Adrenal gland (tissue), 9 donors: ENCODE measurements at regions not wholly inside any gene's neighbourhood (a gene's known extent, or its start where the extent isn't known, plus 50 kb on each side); places are given as distances from the start of the nearest gene placed in this dataset.

Source experiments
- DNase-seq, 7 donors: peaks; one replicate each; pipeline ENCODE4 v3.0.0-alpha.2; 2019 to 2020
- H3K27ac ChIP-seq, 5 donors: fragments of 200-600 bp; sonication (generic) in 4 of 5; 1 replicate in 3 of 5; 2 replicates in 2 of 5; pipeline versions ENCODE4 v1.5.1 to v1.8.0; 2016 to 2020; ENCODE audit warnings: mild to moderate bottlenecking in 1 of 5
- H3K27me3 ChIP-seq: fragments of 200-600 bp; 2 replicates; pipeline ENCODE4 v1.8.0; 2021
- H3K36me3 ChIP-seq, 2 donors: fragments of 200-600 bp; replicated peaks in 1 of 2; 1 replicate in 1 of 2; 2 replicates in 1 of 2; pipeline versions ENCODE4 v1.5.1 to v1.8.0; 2018 to 2022
- H3K4me1 ChIP-seq, 2 donors: fragments of 200-600 bp; replicated peaks in 1 of 2; 1 replicate in 1 of 2; 2 replicates in 1 of 2; pipeline versions ENCODE4 v1.5.1 to v1.8.0; 2018 to 2021
- H3K4me3 ChIP-seq, 4 donors: fragments of 200-600 bp; sonication (generic) in 3 of 4; one replicate each; pipeline ENCODE4 v1.5.1; 2016 to 2018
- H3K9me3 ChIP-seq, 3 donors: fragments of 200-600 bp; sonication (generic) in 1 of 3; replicated peaks in 1 of 3; 1 replicate in 2 of 3; 2 replicates in 1 of 3; pipeline versions ENCODE4 v1.5.1 to v1.8.0; 2016 to 2021
- POLR2A ChIP-seq, 2 donors: fragments of 450-650 bp; IDR thresholded peaks; one replicate each; pipeline ENCODE4 v1.6.1; 2017; ENCODE audit warnings: antibody characterized with exemption in 2 of 2, mild to moderate bottlenecking in 2 of 2, moderate library complexity in 1 of 2
- WGBS, 4 donors: extraction: QIAGEN DNeasy Blood & Tissue Kit in 2 of 4; methylation state at CpG; one replicate each; pipeline versions ENCODE4 v1.1.5 to v1.1.7; 2013 to 2017; 5-methylcytosine and 5-hydroxymethylcytosine counted together
- intact Hi-C, 2 donors: fragments of 100-400 bp; cut with DNase I; formaldehyde crosslinking; loops; one replicate each; pipeline versions ENCODE4 v1.14.1 to v1.15.0; 2022 to 2023
- TF ChIP-seq, protein P1 (sequence below), 6 experiments: fragments of 450-650 bp in 4 of 6; fragments of 200-600 bp in 2 of 6; sonication (generic) in 1 of 6; IDR thresholded peaks; 1 replicate in 5 of 6; 2 replicates in 1 of 6; pipeline versions ENCODE4 v1.5.1 to v1.8.0; 2016 to 2021; ENCODE audit warnings: antibody characterized with exemption in 6 of 6, mild to moderate bottlenecking in 2 of 6, moderate library complexity in 1 of 6
- donor health status: healthy with polysubstance abuse.
- donor health status: Bipolar disorder and iron deficiency.
- donor health status: DM: yes; HTN: yes; CAD: no.
- donor health status: DM: no; HTN: no; CAD: no.
- donor health status: DM: no; HTN: no; CAD: no.

GRCh38 chr4:79611026-79611425 is 203.0 kb upstream of the GK2 start:
- intact Hi-C loops, result no loop called here
- 59 to 70% (median 66%) methylated on average over 5 of the region's 5 CpGs for WGBS, 4 donors
- TF ChIP-seq POLR2A (IDR thresholded peaks at IDR 0.05), result no peak
- TF ChIP-seq, protein P1, sequence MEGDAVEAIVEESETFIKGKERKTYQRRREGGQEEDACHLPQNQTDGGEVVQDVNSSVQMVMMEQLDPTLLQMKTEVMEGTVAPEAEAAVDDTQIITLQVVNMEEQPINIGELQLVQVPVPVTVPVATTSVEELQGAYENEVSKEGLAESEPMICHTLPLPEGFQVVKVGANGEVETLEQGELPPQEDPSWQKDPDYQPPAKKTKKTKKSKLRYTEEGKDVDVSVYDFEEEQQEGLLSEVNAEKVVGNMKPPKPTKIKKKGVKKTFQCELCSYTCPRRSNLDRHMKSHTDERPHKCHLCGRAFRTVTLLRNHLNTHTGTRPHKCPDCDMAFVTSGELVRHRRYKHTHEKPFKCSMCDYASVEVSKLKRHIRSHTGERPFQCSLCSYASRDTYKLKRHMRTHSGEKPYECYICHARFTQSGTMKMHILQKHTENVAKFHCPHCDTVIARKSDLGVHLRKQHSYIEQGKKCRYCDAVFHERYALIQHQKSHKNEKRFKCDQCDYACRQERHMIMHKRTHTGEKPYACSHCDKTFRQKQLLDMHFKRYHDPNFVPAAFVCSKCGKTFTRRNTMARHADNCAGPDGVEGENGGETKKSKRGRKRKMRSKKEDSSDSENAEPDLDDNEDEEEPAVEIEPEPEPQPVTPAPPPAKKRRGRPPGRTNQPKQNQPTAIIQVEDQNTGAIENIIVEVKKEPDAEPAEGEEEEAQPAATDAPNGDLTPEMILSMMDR (IDR thresholded peaks at IDR 0.05), result no peak
- Histone ChIP-seq H3K36me3 (no peaks in the 10 kb centered on the region), H3K27me3 (no peaks in the 10 kb centered on the region), H3K4me1 (no peaks in the 10 kb centered on the region), H3K27ac (no peak overlapping the region), H3K4me3 (no peak overlapping the region), H3K9me3 (no peaks in the 10 kb centered on the region)
- DNase-seq, result no peak

DNA sequence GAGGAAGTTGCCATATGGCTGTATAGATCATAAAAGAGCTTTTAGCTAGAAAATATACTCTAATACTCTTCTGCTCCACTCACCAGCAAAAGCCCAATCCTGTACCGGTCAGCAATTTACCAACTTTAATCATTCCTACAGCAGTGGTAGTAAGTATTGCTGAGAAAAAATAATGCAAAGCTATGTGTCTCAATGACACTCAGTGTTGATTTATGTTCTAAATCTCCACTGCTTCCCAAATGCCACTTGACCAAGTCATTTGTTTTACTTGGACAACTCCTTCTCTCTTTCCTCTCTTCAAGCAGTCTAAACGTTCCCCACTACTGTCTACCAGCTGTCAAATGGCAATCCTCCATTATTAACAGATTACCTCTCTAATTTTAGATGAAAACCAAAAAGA is 201.8 kb upstream of the GK2 start:
- Histone ChIP-seq H3K4me1 (no peaks in the 10 kb centered on the region), H3K27ac (no peak overlapping the region), H3K27me3 (no peaks in the 10 kb centered on the region), H3K4me3 (no peak overlapping the region), H3K36me3 (no peaks in the 10 kb centered on the region), H3K9me3 (no peaks in the 10 kb centered on the region)
- no peak for TF ChIP-seq POLR2A (IDR thresholded peaks at IDR 0.05)
- TF ChIP-seq, protein P1 (IDR thresholded peaks at IDR 0.05), result no peak
- intact Hi-C loops, result no loop called here
- DNase-seq, result no peak
- WGBS, 4 donors, result 36 to 40% (median 37%) methylated on average over 2 of the region's 2 CpGs

- no peak for TF ChIP-seq POLR2A (IDR thresholded peaks at IDR 0.05)
- TF ChIP-seq, protein P1 (IDR thresholded peaks at IDR 0.05), result no peak
- Histone ChIP-seq H3K9me3 (no peaks in the 10 kb centered on the region), H3K4me3 (no peak overlapping the region), H3K27ac (no peak overlapping the region), H3K4me1 (no peaks in the 10 kb centered on the region), H3K36me3 (no peaks in the 10 kb centered on the region), H3K27me3 (no peaks in the 10 kb centered on the region)
- 67 to 83% (median 69%) methylated on average over 1 of the region's 1 CpG for WGBS, 4 donors
- intact Hi-C loops, result no loop called here
- no peak for DNase-seq
Measured at GRCh38 chr4:79607979-79608378, 200.0 kb upstream of the GK2 start.

- TF ChIP-seq, protein P1 (IDR thresholded peaks at IDR 0.05), result no peak
- no peak for TF ChIP-seq POLR2A (IDR thresholded peaks at IDR 0.05)
- H3K27me3 ChIP-seq, result no peaks in the 10 kb centered on the region
- intact Hi-C loops, result no loop called here
- no peak overlapping the region for H3K27ac ChIP-seq
- no peaks in the 10 kb centered on the region for H3K9me3 ChIP-seq
- H3K4me3 ChIP-seq, result no peak overlapping the region
- DNase-seq, result no peak
- no peaks in the 10 kb centered on the region for H3K36me3 ChIP-seq
- H3K4me1 ChIP-seq, result no peaks in the 10 kb centered on the region
Measured at GRCh38 chr4:79604152-79604551, 196.1 kb upstream of the GK2 start.
